Pancreas (tissue), 10 donors: ENCODE measurements at regions not wholly inside any gene's neighbourhood (a gene's known extent, or its start where the extent isn't known, plus 50 kb on each side); places are given as distances from the start of the nearest gene placed in this dataset.

Source experiments
- ATAC-seq, 4 donors: fragments of 200-7000 bp; cut with Tn5 transposase; one replicate each; pipeline versions ENCODE4 v1.8.0 to v1.9.1; 2020; ENCODE audit warnings: mild to moderate bottlenecking in 4 of 4, moderate library complexity in 4 of 4
- DNase-seq, 6 donors: peaks; one replicate each; pipeline ENCODE4 v3.0.0-alpha.2; 2020
- FAIRE-seq: peaks from 2 replicates; lab custom pipeline; 2012; peaks lifted over from hg19 to GRCh38; lab: Jason Lieb, UNC
- H3K27ac ChIP-seq, 4 donors: fragments of 200-600 bp; sonication (generic); 1 replicate in 3 of 4; 2 replicates in 1 of 4; pipeline versions ENCODE4 v1.5.0 to v1.8.0; 2020
- H3K27me3 ChIP-seq, 4 donors: fragments of 200-600 bp; one replicate each; pipeline ENCODE4 v1.8.0; 2021
- H3K36me3 ChIP-seq, 3 donors: fragments of 200-600 bp; sonication (generic) in 1 of 3; one replicate each; pipeline versions ENCODE4 v1.5.0 to v1.8.0; 2020 to 2021
- H3K4me1 ChIP-seq, 3 donors: fragments of 200-600 bp; one replicate each; pipeline ENCODE4 v1.8.0; 2021
- H3K4me3 ChIP-seq, 4 donors: fragments of 200-600 bp; sonication (generic) in 2 of 4; one replicate each; pipeline versions ENCODE4 v1.5.0 to v1.8.0; 2020 to 2021
- H3K9me3 ChIP-seq, 4 donors: fragments of 200-600 bp; one replicate each; pipeline ENCODE4 v1.8.0; 2021
- CTCF ChIP-seq, 4 donors: fragments of 200-600 bp; sonication (generic) in 3 of 4; IDR thresholded peaks; one replicate each; pipeline versions ENCODE4 v1.5.0 to v1.8.0; 2021; ENCODE audit warnings: antibody characterized with exemption in 4 of 4
- WGBS, 2 donors: extraction: QIAGEN DNeasy Blood & Tissue Kit; methylation state at CpG; one replicate each; pipeline ENCODE4 v1.1.7; 2013; 5-methylcytosine and 5-hydroxymethylcytosine counted together
- intact Hi-C, 3 donors: fragments of 100-400 bp; cut with DNase I; formaldehyde crosslinking; loops; one replicate each; pipeline versions ENCODE4 v1.11.1 to v1.14.2; 2022
- donor health status: healthy with polysubstance abuse.
- donor health status: DM: no; HTN: no; CAD: no; lungs with moderate emphysema.
- donor health status: DM: no; HTN: no; CAD: no.
- donor health status: control.
- donor health status: control.
- donor health status: Bipolar disorder and iron deficiency.
- donor health status: DM: yes; HTN: yes; CAD: no.
- donor health status: DM: no; HTN: no; CAD: no.
- donor health status: DM: no; HTN: no; CAD: no.
- donor health status: DM: yes; HTN: yes; CAD: no.

GRCh38 chr3:29128001-29128400 lies 152.9 kb upstream of the RBMS3 start:
- intact Hi-C loops: no loop called here
- no peaks in the 10 kb centered on the region for H3K9me3 ChIP-seq
- WGBS, 2 donors: 30 to 41% methylated on average over 2 of the region's 2 CpGs
- no peaks in the 10 kb centered on the region for H3K4me1 ChIP-seq
- H3K4me3 ChIP-seq: no peak overlapping the region
- no peak for DNase-seq
- no peaks in the 10 kb centered on the region for H3K36me3 ChIP-seq
- no peak for FAIRE-seq
- no peak for ATAC-seq
- H3K27me3 ChIP-seq: no peaks in the 10 kb centered on the region
- H3K27ac ChIP-seq: no peak overlapping the region
- no peak for TF ChIP-seq CTCF (IDR thresholded peaks at IDR 0.05)

- no peak for FAIRE-seq
- no peak for DNase-seq
- intact Hi-C loops: no loop called here
Measured at GRCh38 chr3:29137601-29138000, 143.3 kb upstream of the RBMS3 start.

GRCh38 chr3:29138171-29138570 lies 142.7 kb upstream of the RBMS3 start:
- WGBS, 2 donors: 84 to 87% methylated on average over 1 of the region's 1 CpG
- intact Hi-C loops: no loop called here
- no peaks in the 10 kb centered on the region for H3K36me3 ChIP-seq
- no peaks in the 10 kb centered on the region for H3K9me3 ChIP-seq
- H3K4me3 ChIP-seq: no peak overlapping the region
- TF ChIP-seq CTCF (IDR thresholded peaks at IDR 0.05): no peak
- H3K4me1 ChIP-seq: no peaks in the 10 kb centered on the region
- H3K27me3 ChIP-seq: no peaks in the 10 kb centered on the region
- H3K27ac ChIP-seq: no peak overlapping the region
- ATAC-seq (no peak), DNase-seq (no peak), FAIRE-seq (no peak)

More at GRCh38 chr3:29137601-29138000, 143.3 kb upstream of the RBMS3 start:
- TF ChIP-seq CTCF (IDR thresholded peaks at IDR 0.05): no peak
- no peak for ATAC-seq
- H3K27me3 ChIP-seq: no peaks in the 10 kb centered on the region
- H3K4me1 ChIP-seq: no peaks in the 10 kb centered on the region
- no peaks in the 10 kb centered on the region for H3K9me3 ChIP-seq
- H3K27ac ChIP-seq: no peak overlapping the region
- WGBS, 2 donors: 33 to 40% methylated on average over 1 of the region's 1 CpG
- no peaks in the 10 kb centered on the region for H3K36me3 ChIP-seq
- H3K4me3 ChIP-seq: no peak overlapping the region

- H3K9me3 ChIP-seq: no peaks in the 10 kb centered on the region
- no peak for TF ChIP-seq CTCF (IDR thresholded peaks at IDR 0.05)
- no peaks in the 10 kb centered on the region for H3K36me3 ChIP-seq
- no peaks in the 10 kb centered on the region for H3K4me1 ChIP-seq
- H3K27ac ChIP-seq: no peak overlapping the region
- no peak overlapping the region for H3K4me3 ChIP-seq
- WGBS, 2 donors: 35 to 48% methylated on average over 1 of the region's 1 CpG
- intact Hi-C loops: no loop called here
- no peaks in the 10 kb centered on the region for H3K27me3 ChIP-seq
- no peak for DNase-seq
- no peak for FAIRE-seq
- ATAC-seq: peak in 1 of 4 donors; percentile 61
Measured at GRCh38 chr3:29140666-29141065, 140.2 kb upstream of the RBMS3 start.

GRCh38 chr3:29141197-29141917 lies 139.5 kb upstream of the RBMS3 start:
- intact Hi-C loops: no loop called here
- TF ChIP-seq CTCF (IDR thresholded peaks at IDR 0.05): no peak
- FAIRE-seq: no peak
- no peak overlapping the region for H3K27ac ChIP-seq
- WGBS, 2 donors: 40 to 41% methylated on average over 4 of the region's 4 CpGs
- H3K9me3 ChIP-seq: no peaks in the 10 kb centered on the region
- H3K4me1 ChIP-seq: no peaks in the 10 kb centered on the region
- ATAC-seq: peak in 1 of 4 donors; percentile 31
- H3K36me3 ChIP-seq: no peaks in the 10 kb centered on the region
- DNase-seq: no peak
- H3K27me3 ChIP-seq: no peaks in the 10 kb centered on the region
- H3K4me3 ChIP-seq: no peak overlapping the region
